ENCODE measurements at regions not wholly inside any gene's neighbourhood (a gene's known extent, or its start where the extent isn't known, plus 50 kb on each side); places are given as distances from the start of the nearest gene placed in this dataset.

DNA sequence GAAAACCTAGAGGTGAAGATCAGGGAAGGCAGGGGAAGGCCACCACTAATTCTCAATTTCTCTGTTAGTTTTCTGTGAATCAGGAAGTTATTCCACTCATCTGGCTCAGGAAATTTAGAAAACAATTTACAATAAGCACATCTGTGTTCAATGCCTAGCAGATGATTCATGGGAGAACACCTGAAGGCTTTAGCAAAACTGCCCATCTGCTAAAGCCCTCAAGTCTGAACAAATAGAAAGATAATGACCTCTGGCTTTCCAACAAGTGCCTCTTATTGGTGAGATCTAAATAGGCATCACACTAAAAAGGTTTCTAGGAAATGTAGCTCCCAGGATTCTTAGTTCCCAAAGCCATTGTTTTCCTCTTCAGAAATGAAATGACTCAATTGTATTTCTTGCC lies 122.1 kb upstream of the GNPDA2 start:
- TF ChIP-seq CTCF (IDR thresholded peaks at IDR 0.05; ENCODE audit: poor library complexity, severe bottlenecking) (no peak), EZH2 (IDR thresholded peaks at IDR 0.05; ENCODE audit: borderline replicate concordance, insufficient read depth, low read length, poor library complexity, severe bottlenecking) (no peak), EP300 (conservative IDR thresholded peaks at IDR 0.05; ENCODE audit: poor library complexity, severe bottlenecking) (no peak), POLR2AphosphoS5 (IDR thresholded peaks at IDR 0.05) (no peak), REST (IDR thresholded peaks at IDR 0.05; ENCODE audit: borderline replicate concordance) (no peak), RAD21 (conservative IDR thresholded peaks at IDR 0.05) (no peak), TAF1 (IDR thresholded peaks at IDR 0.05; ENCODE audit: low read depth) (no peak)
